Psoas muscle (tissue), 7 donors: ENCODE measurements at regions not wholly inside any gene's neighbourhood (a gene's known extent, or its start where the extent isn't known, plus 50 kb on each side); places are given as distances from the start of the nearest gene placed in this dataset.

Experiments used
- ATAC-seq, 4 donors: fragments of 200-7000 bp; cut with Tn5 transposase; one replicate each; pipeline ENCODE4 v1.9.1; 2020; ENCODE audit warnings: moderate library complexity in 3 of 4, mild to moderate bottlenecking in 2 of 4
- DNase-seq, 2 donors: peaks; one replicate each; pipeline ENCODE4 v3.0.0-alpha.2; 2020
- H3K27ac ChIP-seq: fragments of 200-600 bp; one replicate; pipeline ENCODE4 v1.8.0; 2022
- H3K27me3 ChIP-seq, 3 donors: fragments of 200-600 bp in 1 of 3; one replicate each; pipeline versions ENCODE4 v1.6.1 to v1.8.0; 2013 to 2022; ENCODE audit warnings: low read length in 2 of 3, mild to moderate bottlenecking in 2 of 3, moderate library complexity in 1 of 3; ENCODE audit not compliant: insufficient read depth in 3 of 3
- H3K36me3 ChIP-seq, 2 donors: fragments of 200-600 bp in 1 of 2; one replicate each; pipeline versions ENCODE4 v1.6.1 to v1.8.0; 2013 to 2022; ENCODE audit warnings: low read depth in 1 of 2, mild to moderate bottlenecking in 1 of 2, moderate library complexity in 1 of 2; ENCODE audit not compliant: insufficient read depth in 1 of 2
- H3K4me1 ChIP-seq: fragments of 200-600 bp; one replicate; pipeline ENCODE4 v1.8.0; 2022
- H3K4me3 ChIP-seq: fragments of 200-600 bp; one replicate; pipeline ENCODE4 v1.8.0; 2022; ENCODE audit warnings: mild to moderate bottlenecking
- H3K9me3 ChIP-seq: fragments of 200-600 bp; one replicate; pipeline ENCODE4 v1.8.0; 2022
- WGBS, 3 donors: extraction: QIAGEN DNeasy Blood & Tissue Kit; methylation state at CpG; one replicate each; pipeline versions ENCODE4 v1.1.6 to v1.1.7; 2013; 5-methylcytosine and 5-hydroxymethylcytosine counted together
- intact Hi-C, 2 donors: fragments of 100-400 bp; cut with DNase I; formaldehyde crosslinking; loops; one replicate each; pipeline versions ENCODE4 v1.11.0 to v1.14.2; 2022
- TF ChIP-seq, protein P1 (sequence below): fragments of 200-600 bp; IDR thresholded peaks from one replicate; pipeline ENCODE4 v1.8.0; 2022; ENCODE audit warnings: antibody characterized with exemption
- donor health status: healthy with polysubstance abuse.
- donor health status: DM: no; HTN: no; CAD: no; lungs with moderate emphysema.
- donor health status: Bipolar disorder and iron deficiency.
- donor health status: healthy.
- donor health status: DM: yes; HTN: yes; CAD: no.
- donor health status: DM: no; HTN: no; CAD: no.
- donor health status: DM: yes; HTN: yes; CAD: no.

GRCh38 chr12:108043286-108043685, 85.8 kb upstream of the WSCD2 start:
- WGBS, 3 donors = 25 to 34% (median 28%) methylated on average over 3 of the region's 3 CpGs
- no peaks in the 10 kb centered on the region for H3K4me1 ChIP-seq
- DNase-seq (no peak), ATAC-seq (no peak)
- H3K36me3 ChIP-seq = no peaks in the 10 kb centered on the region
- intact Hi-C loops = no loop called here
- H3K9me3 ChIP-seq = no peaks in the 10 kb centered on the region
- no peak overlapping the region for H3K27ac ChIP-seq
- TF ChIP-seq, protein P1, sequence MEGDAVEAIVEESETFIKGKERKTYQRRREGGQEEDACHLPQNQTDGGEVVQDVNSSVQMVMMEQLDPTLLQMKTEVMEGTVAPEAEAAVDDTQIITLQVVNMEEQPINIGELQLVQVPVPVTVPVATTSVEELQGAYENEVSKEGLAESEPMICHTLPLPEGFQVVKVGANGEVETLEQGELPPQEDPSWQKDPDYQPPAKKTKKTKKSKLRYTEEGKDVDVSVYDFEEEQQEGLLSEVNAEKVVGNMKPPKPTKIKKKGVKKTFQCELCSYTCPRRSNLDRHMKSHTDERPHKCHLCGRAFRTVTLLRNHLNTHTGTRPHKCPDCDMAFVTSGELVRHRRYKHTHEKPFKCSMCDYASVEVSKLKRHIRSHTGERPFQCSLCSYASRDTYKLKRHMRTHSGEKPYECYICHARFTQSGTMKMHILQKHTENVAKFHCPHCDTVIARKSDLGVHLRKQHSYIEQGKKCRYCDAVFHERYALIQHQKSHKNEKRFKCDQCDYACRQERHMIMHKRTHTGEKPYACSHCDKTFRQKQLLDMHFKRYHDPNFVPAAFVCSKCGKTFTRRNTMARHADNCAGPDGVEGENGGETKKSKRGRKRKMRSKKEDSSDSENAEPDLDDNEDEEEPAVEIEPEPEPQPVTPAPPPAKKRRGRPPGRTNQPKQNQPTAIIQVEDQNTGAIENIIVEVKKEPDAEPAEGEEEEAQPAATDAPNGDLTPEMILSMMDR = no peak
- H3K4me3 ChIP-seq = no peak overlapping the region
- H3K27me3 ChIP-seq = peaks cover 0 to 3% (median 1%) of the 10 kb centered on the region in 3 donors

DNA sequence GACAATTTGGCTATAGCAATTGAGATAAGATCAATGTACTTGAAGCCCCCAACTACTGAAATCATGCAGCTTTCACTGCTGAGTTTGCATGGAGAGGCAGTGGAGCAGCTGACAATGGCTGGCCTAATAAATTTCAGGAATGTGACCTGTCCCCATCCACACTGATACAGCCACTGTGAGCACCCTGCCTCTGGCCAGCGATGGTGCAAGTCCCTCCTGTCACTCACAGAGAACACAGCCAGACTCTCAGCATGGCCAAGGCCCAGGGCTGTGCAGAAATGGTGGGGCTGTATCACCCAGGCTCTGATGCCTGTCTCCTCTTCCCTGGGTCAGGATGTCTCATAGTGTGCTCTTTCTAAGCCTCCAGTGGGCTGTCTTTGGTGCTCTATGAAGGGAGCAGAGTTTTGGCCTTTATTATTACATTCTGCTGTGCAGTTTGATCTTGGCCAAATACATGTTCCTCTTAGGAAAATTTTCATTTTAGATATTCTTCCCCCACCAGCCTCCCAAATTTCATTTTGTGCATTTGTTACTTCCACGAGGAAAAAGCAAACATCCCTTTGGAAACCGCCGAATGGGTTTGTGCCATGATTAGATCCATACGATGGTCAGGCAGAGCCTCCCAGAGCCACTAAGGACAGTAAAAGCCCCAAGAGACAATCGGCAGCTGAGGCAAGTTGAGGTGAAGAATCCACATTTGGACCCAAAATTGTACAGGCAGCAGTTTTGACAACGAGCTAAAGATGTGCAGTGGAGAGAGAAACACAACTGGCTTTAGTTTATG, 85.1 kb upstream of the WSCD2 start:
- TF ChIP-seq, protein P1 = no peak
- Histone ChIP-seq H3K4me1 (no peaks in the 10 kb centered on the region), H3K4me3 (no peak overlapping the region), H3K27me3 (peaks cover 0 to 3% (median 1%) of the 10 kb centered on the region in 3 donors), H3K27ac (no peak overlapping the region), H3K36me3 (no peaks in the 10 kb centered on the region), H3K9me3 (no peaks in the 10 kb centered on the region)
- ATAC-seq (no peak), DNase-seq (no peak)
- WGBS, 3 donors = 65 to 71% (median 67%) methylated on average over 7 of the region's 7 CpGs
- intact Hi-C loops = no loop called here

DNA sequence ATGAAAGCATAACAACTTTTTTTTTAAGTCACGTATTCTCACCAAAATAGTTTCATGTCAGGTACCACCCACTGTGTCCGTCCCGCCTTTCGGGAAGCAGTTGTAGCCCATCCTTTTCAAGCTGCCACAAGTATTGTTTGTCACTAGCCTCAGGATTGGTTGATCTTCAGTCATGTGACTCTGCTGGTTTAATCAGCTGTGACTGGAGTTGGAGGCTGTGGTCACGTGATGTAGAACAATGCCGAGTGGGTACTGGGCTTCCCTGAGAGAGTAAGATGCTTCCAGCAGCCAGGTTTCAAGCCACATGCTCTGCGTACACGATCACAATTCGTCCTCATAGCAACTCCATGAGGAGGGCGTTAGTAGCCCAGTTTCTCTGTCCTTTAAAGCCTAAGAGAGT, 83.0 kb upstream of the WSCD2 start:
- 73 to 77% (median 76%) methylated on average over 10 of the region's 10 CpGs for WGBS, 3 donors
- no peaks in the 10 kb centered on the region for H3K9me3 ChIP-seq
- ATAC-seq (no peak), DNase-seq (no peak)
- intact Hi-C loops = no loop called here
- peak overlapping the region; percentile 28 for H3K4me3 ChIP-seq
- H3K27ac ChIP-seq = no peak overlapping the region
- H3K27me3 ChIP-seq = peaks cover 0 to 3% (median 1%) of the 10 kb centered on the region in 3 donors
- TF ChIP-seq, protein P1 = no peak
- no peaks in the 10 kb centered on the region for H3K4me1 ChIP-seq
- H3K36me3 ChIP-seq = no peaks in the 10 kb centered on the region

DNA sequence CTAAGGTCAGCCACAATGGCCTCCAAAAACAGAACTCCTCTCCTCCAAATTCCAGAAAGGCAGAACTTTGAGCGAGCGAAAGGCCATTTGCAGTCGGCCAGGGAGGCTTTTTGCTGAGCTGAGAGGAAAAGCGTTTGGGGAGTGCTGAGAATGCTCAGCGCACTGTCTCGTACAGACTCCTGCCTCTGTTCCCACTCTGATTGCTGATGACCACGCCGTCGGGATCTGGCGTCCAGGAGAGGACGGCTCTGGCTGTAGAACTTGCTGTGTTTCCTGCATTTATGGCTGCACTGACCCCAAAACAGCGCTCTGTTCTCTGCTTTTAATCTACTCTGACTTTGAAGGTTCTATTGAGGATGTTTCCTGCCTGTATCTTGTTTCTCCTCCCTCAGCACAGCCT, 82.4 kb upstream of the WSCD2 start:
- DNase-seq (no peak), ATAC-seq (no peak)
- Histone ChIP-seq H3K4me1 (no peaks in the 10 kb centered on the region), H3K27ac (peak overlapping the region; percentile 30), H3K36me3 (no peaks in the 10 kb centered on the region), H3K9me3 (no peaks in the 10 kb centered on the region), H3K4me3 (peak overlapping the region; percentile 28), H3K27me3 (peaks cover 0 to 3% (median 1%) of the 10 kb centered on the region in 3 donors)
- TF ChIP-seq, protein P1 = no peak
- intact Hi-C loops = no loop called here
- 53 to 57% (median 55%) methylated on average over 12 of the region's 12 CpGs for WGBS, 3 donors
